Activated T-cell treated with anti-CD3 and anti-CD28 coated beads for 24 hours (primary cell): ENCODE measurements at regions not wholly inside any gene's neighbourhood (a gene's known extent, or its start where the extent isn't known, plus 50 kb on each side); places are given as distances from the start of the nearest gene placed in this dataset.
"Not testable (repeated sequence)": the region's sequence is repeated elsewhere in the genome, so short reads cannot be mapped to it uniquely, and the experiment has no call there.

Experiments
- DNase-seq: peaks from one replicate; pipeline ENCODE4 v3.0.0-alpha.2; 2020; ENCODE audit warnings: low read depth

- DNase-seq: no peak
These were observed 504.1 kb upstream of the CDIN1 start for GRCh38 chr15:36075333-36075732.

GRCh38 chr15:36079021-36079420 lies 500.4 kb upstream of the CDIN1 start:
- DNase-seq: no peak

- DNase-seq: no peak
These were observed 498.7 kb upstream of the CDIN1 start for GRCh38 chr15:36080759-36081158.

GRCh38 chr15:36090286-36090946 lies 489.0 kb upstream of the CDIN1 start:
- no peak for DNase-seq

GRCh38 chr15:36106640-36107335 lies 472.6 kb upstream of the CDIN1 start:
- DNase-seq: no peak

GRCh38 chr15:36108541-36108940 lies 470.9 kb upstream of the CDIN1 start:
- DNase-seq: no peak

- DNase-seq: no peak
These were observed 469.3 kb upstream of the CDIN1 start for GRCh38 chr15:36109943-36110658.

GRCh38 chr15:36110659-36110993 lies 468.8 kb upstream of the CDIN1 start:
- no peak for DNase-seq

GRCh38 chr15:36117296-36117787 lies 462.1 kb upstream of the CDIN1 start:
- no peak for DNase-seq

GRCh38 chr15:36126194-36126593 lies 453.2 kb upstream of the CDIN1 start:
- no peak for DNase-seq

GRCh38 chr15:36130641-36131310 lies 448.6 kb upstream of the CDIN1 start:
- DNase-seq: no peak

- DNase-seq: no peak
These were observed 445.7 kb upstream of the CDIN1 start for GRCh38 chr15:36133742-36134141.

GRCh38 chr15:36136049-36136448 lies 443.4 kb upstream of the CDIN1 start:
- DNase-seq: no peak

- no peak for DNase-seq
These were observed 426.5 kb upstream of the CDIN1 start for GRCh38 chr15:36152936-36153335.

GRCh38 chr15:36156879-36157427 lies 422.5 kb upstream of the CDIN1 start:
- DNase-seq: no peak

GRCh38 chr15:36160351-36160750 lies 419.1 kb upstream of the CDIN1 start:
- DNase-seq: no peak

GRCh38 chr15:36161108-36161507 lies 418.3 kb upstream of the CDIN1 start:
- no peak for DNase-seq

GRCh38 chr15:36161771-36162212 lies 417.6 kb upstream of the CDIN1 start:
- no peak for DNase-seq

- not testable (repeated sequence) for DNase-seq
These were observed 415.4 kb upstream of the CDIN1 start for GRCh38 chr15:36163983-36164382.

GRCh38 chr15:36172955-36173354 lies 406.5 kb upstream of the CDIN1 start:
- no peak for DNase-seq

- no peak for DNase-seq
These were observed 404.2 kb upstream of the CDIN1 start for GRCh38 chr15:36175186-36175740.

- DNase-seq: no peak
These were observed 403.6 kb upstream of the CDIN1 start for GRCh38 chr15:36175741-36176291.
